ENCODE measurements at regions not wholly inside any gene's neighbourhood (a gene's known extent, or its start where the extent isn't known, plus 50 kb on each side); places are given as distances from the start of the nearest gene placed in this dataset.

GRCh38 chr16:5382484-5382883 is 284.9 kb upstream of the EEF2KMT start:
- DNase-seq, result no peak

- no peak for DNase-seq
These were observed 283.9 kb upstream of the EEF2KMT start for GRCh38 chr16:5381481-5381880.

GRCh38 chr16:5379954-5380353 is 282.4 kb upstream of the EEF2KMT start:
- no peak for DNase-seq

GRCh38 chr16:5378531-5378930 is 280.9 kb upstream of the EEF2KMT start:
- DNase-seq, result no peak

DNA sequence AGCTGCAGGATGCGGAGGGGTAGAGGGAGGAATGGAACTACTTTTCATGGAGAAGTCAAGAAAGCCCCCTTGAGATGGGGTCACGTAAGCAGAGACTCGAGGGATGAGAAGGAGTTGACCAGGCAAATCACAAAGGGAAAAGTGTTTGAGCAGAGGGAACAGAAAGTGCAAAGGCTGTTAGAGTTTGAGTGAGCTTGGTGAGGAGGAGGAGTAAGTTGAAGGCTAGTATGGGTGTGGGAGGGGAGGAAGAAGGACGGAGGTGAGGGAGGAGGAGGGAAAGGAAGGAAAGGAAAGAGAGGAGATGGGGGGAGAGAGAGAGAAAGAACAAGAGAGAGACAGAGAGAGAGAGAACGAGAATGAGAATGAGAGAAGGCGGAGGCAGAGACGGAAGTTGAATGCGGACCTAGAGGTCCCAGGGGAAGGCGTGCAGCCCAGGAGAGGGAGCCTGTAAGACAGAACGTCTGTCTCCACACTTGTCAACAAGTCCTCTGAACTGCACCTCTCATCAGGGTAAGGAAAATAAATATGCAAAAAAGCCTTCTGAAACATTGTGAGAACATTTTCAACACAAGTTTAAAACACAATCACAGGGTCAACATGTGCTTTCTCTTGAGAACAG is 279.8 kb upstream of the EEF2KMT start:
- no peak for DNase-seq

GRCh38 chr16:5374184-5374583 is 276.6 kb upstream of the EEF2KMT start:
- no peak for DNase-seq

- DNase-seq, result no peak
These were observed 270.4 kb upstream of the EEF2KMT start for GRCh38 chr16:5367951-5368350.

DNA sequence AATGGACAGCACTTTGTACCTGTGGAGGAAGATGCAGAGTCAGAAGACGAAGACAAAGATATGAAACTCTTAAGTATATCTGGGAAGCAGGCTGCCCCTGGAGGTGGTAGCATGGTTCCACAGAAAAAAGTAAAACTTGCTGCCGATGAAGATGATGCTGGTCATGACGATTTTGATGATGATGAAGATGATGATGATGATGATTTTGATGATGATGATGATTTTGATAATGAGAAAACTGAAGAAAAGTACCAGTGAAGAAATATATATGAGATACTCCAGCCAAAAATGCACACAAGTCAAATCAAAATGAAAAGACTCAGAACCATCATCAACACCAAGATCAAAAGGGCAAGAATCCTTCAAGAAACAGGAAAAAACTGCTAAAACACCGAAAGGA is 268.5 kb upstream of the EEF2KMT start:
- DNase-seq, result no peak

GRCh38 chr16:5364186-5364585 is 266.6 kb upstream of the EEF2KMT start:
- DNase-seq, result no peak

DNA sequence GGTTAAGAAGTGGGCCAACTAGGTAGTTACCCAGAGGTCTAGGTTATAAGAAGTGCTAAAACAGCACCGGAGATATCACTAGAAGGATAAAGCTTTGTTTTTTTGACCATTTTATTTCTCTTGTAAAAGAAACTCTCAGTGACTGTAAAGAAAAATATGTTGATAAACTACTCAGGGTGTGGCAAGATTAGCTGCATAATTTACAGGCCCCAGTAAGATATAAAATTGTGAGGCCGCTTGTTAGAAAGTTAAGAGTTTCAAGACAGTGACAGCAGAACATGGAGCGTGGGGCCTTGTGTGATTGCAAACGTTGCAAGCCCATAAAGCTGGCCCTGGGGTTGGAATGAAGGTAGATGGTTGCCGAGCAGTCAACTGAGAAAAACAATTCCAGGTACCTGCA is 263.7 kb upstream of the EEF2KMT start:
- DNase-seq, result no peak

- DNase-seq, result no peak
These were observed 257.1 kb upstream of the EEF2KMT start for GRCh38 chr16:5354645-5355044.

GRCh38 chr16:5349670-5350517 is 252.3 kb upstream of the EEF2KMT start:
- peak; percentile 3 for DNase-seq

DNA sequence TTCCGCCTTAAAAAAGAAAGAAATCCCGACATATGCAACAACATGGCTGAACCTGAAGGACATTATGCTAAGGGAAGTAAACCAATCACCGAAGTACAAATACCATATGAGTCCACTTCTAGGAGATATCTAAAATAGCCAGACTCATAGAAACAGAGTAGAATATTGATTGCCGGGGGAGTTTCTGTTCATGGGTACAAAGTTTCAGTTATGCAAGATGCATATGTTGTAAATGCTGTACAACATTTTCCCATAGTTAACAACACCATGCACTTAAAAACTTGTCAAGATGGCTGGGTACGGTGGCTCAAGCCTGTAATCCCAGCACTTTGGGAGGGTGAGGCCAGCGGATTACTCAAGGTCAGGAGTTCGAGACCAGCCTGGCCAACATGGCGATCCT is 251.5 kb upstream of the EEF2KMT start:
- no peak for DNase-seq

DNA sequence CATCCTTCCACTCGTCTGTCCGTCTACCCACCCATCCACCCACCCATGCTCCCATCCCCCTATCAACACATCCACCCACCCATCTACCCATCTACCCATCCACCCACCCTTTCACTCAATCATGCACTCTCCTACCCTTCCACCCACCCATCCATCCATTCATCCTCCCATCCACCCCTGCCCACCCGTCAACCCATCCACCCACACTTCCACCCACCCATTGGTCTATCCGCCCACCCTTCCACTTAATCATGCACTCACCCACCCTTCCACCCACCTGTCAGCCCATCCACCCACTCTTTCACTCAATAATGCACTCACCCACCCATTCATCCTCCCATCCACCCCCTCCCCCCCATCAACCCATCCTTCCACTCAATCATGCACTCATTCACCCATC is 250.0 kb upstream of the EEF2KMT start:
- no peak for DNase-seq

DNA sequence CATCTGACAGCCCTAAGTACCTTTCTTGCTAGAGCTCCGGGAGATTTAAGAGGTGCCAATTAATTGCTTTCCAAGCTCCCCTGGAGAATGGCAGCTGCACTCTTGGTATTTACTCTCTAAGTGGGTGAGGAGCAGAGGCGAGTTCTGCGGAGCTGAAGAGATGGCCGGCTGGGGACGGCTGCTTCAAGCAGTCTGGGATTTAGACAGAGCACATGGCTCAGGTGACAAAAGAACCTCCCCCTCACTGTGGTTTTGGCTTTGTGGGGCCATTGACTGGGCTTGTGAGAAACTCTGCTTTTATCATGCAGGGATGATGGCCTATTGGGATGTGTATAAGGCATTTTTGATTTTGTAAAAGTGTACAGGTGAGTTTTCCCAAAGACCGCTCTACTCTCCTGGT is 239.3 kb upstream of the EEF2KMT start:
- DNase-seq, result no peak

DNA sequence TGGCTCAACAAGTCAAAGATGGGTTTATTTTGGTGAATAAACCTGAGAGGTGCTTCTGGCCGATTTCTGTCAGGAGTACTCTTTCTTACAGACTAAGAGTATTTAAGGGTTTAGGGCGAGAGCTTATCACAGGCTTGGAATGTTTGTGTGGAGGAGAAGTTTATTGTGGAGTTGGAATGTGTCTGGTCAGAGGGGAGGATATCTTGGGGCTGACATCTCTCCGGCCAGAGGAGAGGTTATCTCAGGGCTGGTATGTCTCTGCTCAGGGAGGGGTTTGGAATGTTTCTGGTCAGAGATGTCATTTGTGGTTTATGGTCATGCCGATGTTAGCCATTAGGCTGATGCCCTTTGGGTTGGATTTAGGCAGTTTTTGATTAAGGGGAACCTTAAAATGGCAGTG is 236.4 kb upstream of the EEF2KMT start:
- DNase-seq, result no peak

GRCh38 chr16:5333126-5333525 is 235.5 kb upstream of the EEF2KMT start:
- no peak for DNase-seq

- no peak for DNase-seq
These were observed 232.5 kb upstream of the EEF2KMT start for GRCh38 chr16:5330058-5330457.

- DNase-seq, result no peak
These were observed 231.0 kb upstream of the EEF2KMT start for GRCh38 chr16:5328546-5328945.

GRCh38 chr16:5326395-5326794 is 228.8 kb upstream of the EEF2KMT start:
- no peak for DNase-seq

DNA sequence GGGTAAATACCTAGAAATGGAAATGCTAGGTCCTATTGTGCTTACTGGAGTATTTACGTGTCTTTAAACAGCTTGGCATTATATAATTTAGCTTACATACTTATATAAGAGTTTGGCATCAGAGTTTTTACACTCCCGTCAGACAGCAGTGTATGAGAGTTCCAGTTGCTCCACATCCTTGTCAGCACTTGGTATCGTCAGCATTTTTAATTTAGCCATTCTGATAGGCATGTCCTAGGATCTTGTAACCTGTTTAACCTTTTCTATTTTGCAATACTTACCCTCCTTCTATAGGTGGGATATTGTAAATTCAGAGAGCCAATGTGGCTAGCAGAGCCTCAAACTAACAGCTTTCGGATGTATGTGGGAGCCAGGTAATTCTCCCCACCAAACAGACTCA is 228.3 kb upstream of the EEF2KMT start:
- DNase-seq, result no peak

- no peak for DNase-seq
These were observed 225.9 kb upstream of the EEF2KMT start for GRCh38 chr16:5323284-5324141.

DNA sequence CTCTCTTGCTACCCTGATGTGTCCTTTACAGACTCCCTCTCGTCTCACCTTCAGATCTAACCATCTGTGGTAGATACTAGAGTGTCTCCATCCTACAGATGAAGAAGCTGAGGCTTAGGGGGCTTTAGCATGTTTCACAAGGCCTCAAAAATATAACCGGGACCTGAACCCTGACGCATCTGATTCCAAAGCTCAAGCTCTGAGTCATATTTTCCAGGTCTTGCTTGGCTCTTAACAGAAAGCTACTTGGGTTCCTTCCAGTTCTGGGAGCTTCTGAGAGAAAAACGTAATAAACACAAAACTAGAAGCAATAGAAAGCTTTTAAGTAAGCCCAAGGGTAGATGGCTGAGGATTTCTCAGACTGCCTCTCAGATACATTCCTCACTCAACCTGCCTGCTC is 224.3 kb upstream of the EEF2KMT start:
- DNase-seq, result no peak

DNA sequence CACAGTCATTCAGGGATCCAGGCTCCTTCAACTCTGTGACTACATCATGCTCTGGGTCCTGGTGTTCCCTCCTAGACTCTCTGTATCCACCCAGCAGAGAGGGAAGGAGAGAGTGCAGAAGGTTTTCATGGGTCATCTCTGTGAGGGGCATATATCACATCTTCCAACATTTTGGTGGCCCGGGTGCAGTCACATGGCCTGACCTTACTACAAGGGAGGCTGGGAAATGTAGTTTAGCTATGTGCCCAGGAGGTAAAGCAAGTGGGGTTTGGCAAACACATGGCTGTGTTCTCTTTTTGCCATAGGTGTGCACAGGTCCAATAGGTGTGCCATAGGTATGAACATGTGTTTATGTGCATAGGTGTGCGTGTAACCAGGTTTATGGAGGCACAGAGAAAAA is 222.2 kb upstream of the EEF2KMT start:
- DNase-seq, result no peak

All from MV-4-11 (cell line).